ENCODE measurements at regions not wholly inside any gene's neighbourhood (a gene's known extent, or its start where the extent isn't known, plus 50 kb on each side); places are given as distances from the start of the nearest gene placed in this dataset.
"Not testable (repeated sequence)": the region's sequence is repeated elsewhere in the genome, so short reads cannot be mapped to it uniquely, and the experiment has no call there.

DNA sequence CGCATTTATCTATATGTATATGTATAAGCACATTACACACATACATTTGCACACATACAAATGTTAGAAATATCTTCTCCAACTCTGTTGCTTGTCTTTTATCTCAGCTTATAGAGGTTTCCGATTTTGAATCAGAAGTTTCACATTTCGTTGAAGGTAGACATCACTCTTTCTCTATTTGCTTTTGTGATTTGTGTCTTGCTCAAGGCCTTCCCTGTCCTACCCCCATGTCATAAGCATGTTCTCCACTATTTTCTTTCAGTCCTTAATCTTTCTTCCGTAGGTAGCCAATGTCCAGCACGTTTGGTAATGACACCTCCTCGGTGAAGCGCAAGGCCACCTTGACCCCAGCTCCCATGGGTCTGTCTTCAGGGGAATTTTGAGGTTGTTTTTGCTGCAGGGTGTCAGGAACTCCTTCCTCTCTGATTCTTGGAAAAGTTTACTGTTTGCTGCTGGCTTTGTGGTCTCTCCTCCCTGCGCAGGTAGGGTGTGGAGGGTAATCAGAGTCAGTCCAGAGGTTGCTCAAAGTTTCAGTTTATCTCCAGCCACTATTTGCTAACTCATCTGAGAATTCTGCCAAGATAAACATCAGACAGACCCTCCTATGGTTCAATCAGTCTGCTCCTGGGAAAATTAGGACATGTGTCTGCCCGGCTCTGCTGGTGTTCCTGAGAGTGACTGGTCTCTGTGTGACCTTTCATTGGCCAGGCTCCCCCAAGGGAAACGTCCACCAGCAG, 171.7 kb downstream of the BCL2L11 start:
- TF ChIP-seq, protein P1, sequence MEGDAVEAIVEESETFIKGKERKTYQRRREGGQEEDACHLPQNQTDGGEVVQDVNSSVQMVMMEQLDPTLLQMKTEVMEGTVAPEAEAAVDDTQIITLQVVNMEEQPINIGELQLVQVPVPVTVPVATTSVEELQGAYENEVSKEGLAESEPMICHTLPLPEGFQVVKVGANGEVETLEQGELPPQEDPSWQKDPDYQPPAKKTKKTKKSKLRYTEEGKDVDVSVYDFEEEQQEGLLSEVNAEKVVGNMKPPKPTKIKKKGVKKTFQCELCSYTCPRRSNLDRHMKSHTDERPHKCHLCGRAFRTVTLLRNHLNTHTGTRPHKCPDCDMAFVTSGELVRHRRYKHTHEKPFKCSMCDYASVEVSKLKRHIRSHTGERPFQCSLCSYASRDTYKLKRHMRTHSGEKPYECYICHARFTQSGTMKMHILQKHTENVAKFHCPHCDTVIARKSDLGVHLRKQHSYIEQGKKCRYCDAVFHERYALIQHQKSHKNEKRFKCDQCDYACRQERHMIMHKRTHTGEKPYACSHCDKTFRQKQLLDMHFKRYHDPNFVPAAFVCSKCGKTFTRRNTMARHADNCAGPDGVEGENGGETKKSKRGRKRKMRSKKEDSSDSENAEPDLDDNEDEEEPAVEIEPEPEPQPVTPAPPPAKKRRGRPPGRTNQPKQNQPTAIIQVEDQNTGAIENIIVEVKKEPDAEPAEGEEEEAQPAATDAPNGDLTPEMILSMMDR (IDR thresholded peaks at IDR 0.05; ENCODE audit: low read depth, low read length, poor library complexity, severe bottlenecking): not testable (repeated sequence)
- not testable (repeated sequence) for TF ChIP-seq EZH2phosphoT487 (IDR thresholded peaks at IDR 0.05; ENCODE audit: borderline replicate concordance, low read length)

All from DOHH2 (cell line).